CD4-positive, alpha-beta memory T cell (primary cell): ENCODE measurements at regions not wholly inside any gene's neighbourhood (a gene's known extent, or its start where the extent isn't known, plus 50 kb on each side); places are given as distances from the start of the nearest gene placed in this dataset.
"Not testable (repeated sequence)": the region's sequence is repeated elsewhere in the genome, so short reads cannot be mapped to it uniquely, and the experiment has no call there.

ENCODE experiments used
- CTCF ChIA-PET: fragments of 350-600 bp; sonication (Branson Sonifier 250); formaldehyde crosslinking; loops from one replicate; lab custom pipeline; 2021; ENCODE audit warnings: inconsistent platforms; ENCODE audit not compliant: partially characterized antibody; lab: Charles Lee
- POLR2A ChIA-PET: fragments of 350-600 bp; sonication (Branson Sonifier 250); formaldehyde crosslinking; loops from one replicate; lab custom pipeline; 2021; ENCODE audit not compliant: partially characterized antibody; lab: Charles Lee
- DNase-seq, 5 donors: peaks; one replicate each; pipeline versions ENCODE4 v3.0.0 to v3.0.0-alpha.2; 2020 to 2022; ENCODE audit warnings: mixed read lengths in 1 of 5
- H3K27ac ChIP-seq: one replicate; pipeline ENCODE4 v1.7.0; 2013; ENCODE audit warnings: low read depth, low read length
- H3K27me3 ChIP-seq: 2 replicates; pipeline ENCODE4 v1.7.0; 2013; ENCODE audit warnings: mild to moderate bottlenecking, low read length, moderate library complexity; ENCODE audit not compliant: insufficient read depth
- H3K36me3 ChIP-seq: 2 replicates; pipeline ENCODE4 v1.7.0; 2013; ENCODE audit warnings: mild to moderate bottlenecking, low read length, moderate library complexity; ENCODE audit not compliant: insufficient read depth
- H3K4me1 ChIP-seq: 2 replicates; pipeline ENCODE4 v1.7.0; 2013; ENCODE audit warnings: mild to moderate bottlenecking, low read length, moderate library complexity; ENCODE audit not compliant: insufficient read depth
- H3K4me3 ChIP-seq, 2 donors: one replicate each; pipeline ENCODE4 v1.7.0; 2013; ENCODE audit warnings: low read length in 2 of 2, mild to moderate bottlenecking in 1 of 2
- H3K9me3 ChIP-seq, 2 donors: one replicate each; pipeline ENCODE4 v1.7.0; 2013; ENCODE audit warnings: low read length in 2 of 2, control low read depth in 1 of 2; ENCODE audit not compliant: control insufficient read depth in 1 of 2
- H3K27ac Mint-ChIP-seq, 7 donors: one replicate each; pipeline ENCODE4 v1.8.0; 2020 to 2021; ENCODE audit warnings: mixed read lengths in 7 of 7, mild to moderate bottlenecking in 6 of 7, inconsistent platforms in 3 of 7, moderate library complexity in 3 of 7
- H3K27me3 Mint-ChIP-seq, 2 donors: one replicate each; pipeline ENCODE4 v1.8.0; 2020 to 2021; ENCODE audit warnings: mixed read lengths in 2 of 2
- H3K36me3 Mint-ChIP-seq, 2 donors: one replicate each; pipeline ENCODE4 v1.8.0; 2020 to 2021; ENCODE audit warnings: mixed read lengths in 2 of 2, inconsistent platforms in 1 of 2, mild to moderate bottlenecking in 1 of 2
- H3K4me1 Mint-ChIP-seq, 4 donors: one replicate each; pipeline ENCODE4 v1.8.0; 2020 to 2021; ENCODE audit warnings: mixed read lengths in 4 of 4, mild to moderate bottlenecking in 1 of 4
- H3K4me3 Mint-ChIP-seq, 8 donors: one replicate each; pipeline ENCODE4 v1.8.0; 2020 to 2021; ENCODE audit warnings: mixed read lengths in 8 of 8, mild to moderate bottlenecking in 7 of 8, moderate library complexity in 6 of 8, inconsistent platforms in 3 of 8
- H3K9me3 Mint-ChIP-seq, 8 donors: one replicate each; pipeline ENCODE4 v1.8.0; 2020 to 2021; ENCODE audit warnings: mixed read lengths in 8 of 8, mild to moderate bottlenecking in 5 of 8, inconsistent platforms in 3 of 8, moderate library complexity in 1 of 8
- intact Hi-C: fragments of 100-400 bp; cut with micrococcal nuclease; formaldehyde crosslinking; loops from one replicate; pipeline ENCODE4 v1.15.1; 2023

GRCh38 chr2:124996406-124996805 is 971.3 kb downstream of the CNTNAP5 start:
- Mint-ChIP-seq H3K4me1 (no peaks in the 10 kb centered on the region), H3K27ac (no peak overlapping the region), H3K36me3 (no peaks in the 10 kb centered on the region), H3K4me3 (no peak overlapping the region), H3K27me3 (no peaks in the 10 kb centered on the region), H3K9me3 (peaks cover 0 to 11% (median 3%) of the 10 kb centered on the region in 8 donors)
- DNase-seq = no peak
- intact Hi-C loops = no loop called here
- Histone ChIP-seq H3K4me1 (no peaks in the 10 kb centered on the region), H3K36me3 (no peaks in the 10 kb centered on the region), H3K9me3 (peaks cover 0 to 5% of the 10 kb centered on the region in 2 donors), H3K27me3 (no peaks in the 10 kb centered on the region), H3K27ac (no peak overlapping the region), H3K4me3 (no peak overlapping the region)
- CTCF ChIA-PET = no interaction called here
- POLR2A ChIA-PET = no interaction called here

GRCh38 chr2:124999906-125000305 is 974.8 kb downstream of the CNTNAP5 start:
- Mint-ChIP-seq H3K27ac (no peak overlapping the region), H3K9me3 (peaks cover 0 to 11% (median 6%) of the 10 kb centered on the region in 8 donors), H3K36me3 (no peaks in the 10 kb centered on the region), H3K4me1 (no peaks in the 10 kb centered on the region), H3K4me3 (no peak overlapping the region), H3K27me3 (no peaks in the 10 kb centered on the region)
- POLR2A ChIA-PET = no interaction called here
- no peak overlapping the region for H3K4me3 ChIP-seq
- H3K4me1 ChIP-seq = no peaks in the 10 kb centered on the region
- no peak overlapping the region for H3K27ac ChIP-seq
- H3K36me3 ChIP-seq = no peaks in the 10 kb centered on the region
- CTCF ChIA-PET = no interaction called here
- no peaks in the 10 kb centered on the region for H3K27me3 ChIP-seq
- intact Hi-C loops = no loop called here
- no peak for DNase-seq
- peaks cover 0 to 5% of the 10 kb centered on the region in 2 donors for H3K9me3 ChIP-seq

GRCh38 chr2:125004106-125004800 is 979.2 kb downstream of the CNTNAP5 start:
- no peaks in the 10 kb centered on the region for H3K36me3 ChIP-seq
- intact Hi-C loops = no loop called here
- H3K27ac Mint-ChIP-seq = no peak overlapping the region
- no peaks in the 10 kb centered on the region for H3K9me3 ChIP-seq
- POLR2A ChIA-PET = no interaction called here
- CTCF ChIA-PET = no interaction called here
- H3K4me3 Mint-ChIP-seq = no peak overlapping the region
- H3K9me3 Mint-ChIP-seq = peaks cover 0 to 6% (median 3%) of the 10 kb centered on the region in 8 donors
- H3K4me1 Mint-ChIP-seq = no peaks in the 10 kb centered on the region
- no peaks in the 10 kb centered on the region for H3K27me3 Mint-ChIP-seq
- H3K27ac ChIP-seq = no peak overlapping the region
- no peaks in the 10 kb centered on the region for H3K4me1 ChIP-seq
- no peaks in the 10 kb centered on the region for H3K27me3 ChIP-seq
- no peaks in the 10 kb centered on the region for H3K36me3 Mint-ChIP-seq
- no peak overlapping the region for H3K4me3 ChIP-seq
- DNase-seq = no peak

GRCh38 chr2:125006676-125007075 is 981.6 kb downstream of the CNTNAP5 start:
- peaks cover 0 to 8% (median 4%) of the 10 kb centered on the region in 8 donors for H3K9me3 Mint-ChIP-seq
- no peak for DNase-seq
- H3K9me3 ChIP-seq = no peaks in the 10 kb centered on the region
- POLR2A ChIA-PET = no interaction called here
- intact Hi-C loops = no loop called here
- H3K4me1 ChIP-seq = no peaks in the 10 kb centered on the region
- H3K36me3 ChIP-seq = no peaks in the 10 kb centered on the region
- no peaks in the 10 kb centered on the region for H3K36me3 Mint-ChIP-seq
- H3K27ac ChIP-seq = no peak overlapping the region
- no peak overlapping the region for H3K4me3 Mint-ChIP-seq
- no peak overlapping the region for H3K27ac Mint-ChIP-seq
- H3K27me3 ChIP-seq = no peaks in the 10 kb centered on the region
- no peaks in the 10 kb centered on the region for H3K27me3 Mint-ChIP-seq
- H3K4me3 ChIP-seq = no peak overlapping the region
- no peaks in the 10 kb centered on the region for H3K4me1 Mint-ChIP-seq
- CTCF ChIA-PET = no interaction called here

- CTCF ChIA-PET, H3K27ac Mint-ChIP-seq, H3K9me3 ChIP-seq, H3K27me3 Mint-ChIP-seq, DNase-seq, intact Hi-C loops, H3K27ac ChIP-seq, H3K4me3 ChIP-seq, H3K36me3 ChIP-seq, H3K4me1 ChIP-seq, H3K4me1 Mint-ChIP-seq, POLR2A ChIA-PET, H3K36me3 Mint-ChIP-seq, H3K4me3 Mint-ChIP-seq, H3K27me3 ChIP-seq: not testable (repeated sequence)
- H3K9me3 Mint-ChIP-seq = peaks cover 2 to 39% (median 13%) of the 10 kb centered on the region in 8 donors
These were observed 1003.6 kb downstream of the CNTNAP5 start for GRCh38 chr2:125028721-125029120.

GRCh38 chr2:125033871-125034270 is 1008.8 kb downstream of the CNTNAP5 start:
- no peak overlapping the region for H3K27ac Mint-ChIP-seq
- no peaks in the 10 kb centered on the region for H3K4me1 Mint-ChIP-seq
- no peak for DNase-seq
- Histone ChIP-seq H3K9me3 (no peaks in the 10 kb centered on the region), H3K4me3 (no peak overlapping the region), H3K27ac (no peak overlapping the region), H3K27me3 (no peaks in the 10 kb centered on the region), H3K4me1 (no peaks in the 10 kb centered on the region), H3K36me3 (no peaks in the 10 kb centered on the region)
- H3K4me3 Mint-ChIP-seq = no peak overlapping the region
- H3K36me3 Mint-ChIP-seq = no peaks in the 10 kb centered on the region
- peaks cover 0 to 34% (median 11%) of the 10 kb centered on the region in 8 donors for H3K9me3 Mint-ChIP-seq
- intact Hi-C loops = no loop called here
- CTCF ChIA-PET = no interaction called here
- H3K27me3 Mint-ChIP-seq = no peaks in the 10 kb centered on the region
- POLR2A ChIA-PET = no interaction called here

GRCh38 chr2:125037135-125037653 is 1012.1 kb downstream of the CNTNAP5 start:
- ChIA-PET CTCF (no interaction called here), POLR2A (no interaction called here)
- Histone ChIP-seq H3K36me3 (no peaks in the 10 kb centered on the region), H3K9me3 (no peaks in the 10 kb centered on the region), H3K4me1 (no peaks in the 10 kb centered on the region), H3K27me3 (no peaks in the 10 kb centered on the region), H3K27ac (no peak overlapping the region), H3K4me3 (no peak overlapping the region)
- no peak overlapping the region for H3K4me3 Mint-ChIP-seq
- H3K9me3 Mint-ChIP-seq = peaks cover 2 to 44% (median 12%) of the 10 kb centered on the region in 8 donors
- H3K4me1 Mint-ChIP-seq = no peaks in the 10 kb centered on the region
- DNase-seq = no peak
- H3K27me3 Mint-ChIP-seq = no peaks in the 10 kb centered on the region
- H3K36me3 Mint-ChIP-seq = no peaks in the 10 kb centered on the region
- H3K27ac Mint-ChIP-seq = no peak overlapping the region
- intact Hi-C loops = no loop called here
